Kidney tubule cell (primary cell): ENCODE measurements at regions not wholly inside any gene's neighbourhood (a gene's known extent, or its start where the extent isn't known, plus 50 kb on each side); places are given as distances from the start of the nearest gene placed in this dataset.
A peak's percentile ranks its signal among the peaks of the same experiment; 100 is the strongest.

Experiments
- DNase-seq: peaks from one replicate; pipeline ENCODE4 v3.0.0-alpha.2; 2018; ENCODE audit warnings: low spot score

GRCh38 chr6:41404182-41404845 lies 68.9 kb downstream of the NCR2 start:
- DNase-seq = no peak

- no peak for DNase-seq
Measured at GRCh38 chr6:41405941-41406727, 70.7 kb downstream of the NCR2 start.

DNA sequence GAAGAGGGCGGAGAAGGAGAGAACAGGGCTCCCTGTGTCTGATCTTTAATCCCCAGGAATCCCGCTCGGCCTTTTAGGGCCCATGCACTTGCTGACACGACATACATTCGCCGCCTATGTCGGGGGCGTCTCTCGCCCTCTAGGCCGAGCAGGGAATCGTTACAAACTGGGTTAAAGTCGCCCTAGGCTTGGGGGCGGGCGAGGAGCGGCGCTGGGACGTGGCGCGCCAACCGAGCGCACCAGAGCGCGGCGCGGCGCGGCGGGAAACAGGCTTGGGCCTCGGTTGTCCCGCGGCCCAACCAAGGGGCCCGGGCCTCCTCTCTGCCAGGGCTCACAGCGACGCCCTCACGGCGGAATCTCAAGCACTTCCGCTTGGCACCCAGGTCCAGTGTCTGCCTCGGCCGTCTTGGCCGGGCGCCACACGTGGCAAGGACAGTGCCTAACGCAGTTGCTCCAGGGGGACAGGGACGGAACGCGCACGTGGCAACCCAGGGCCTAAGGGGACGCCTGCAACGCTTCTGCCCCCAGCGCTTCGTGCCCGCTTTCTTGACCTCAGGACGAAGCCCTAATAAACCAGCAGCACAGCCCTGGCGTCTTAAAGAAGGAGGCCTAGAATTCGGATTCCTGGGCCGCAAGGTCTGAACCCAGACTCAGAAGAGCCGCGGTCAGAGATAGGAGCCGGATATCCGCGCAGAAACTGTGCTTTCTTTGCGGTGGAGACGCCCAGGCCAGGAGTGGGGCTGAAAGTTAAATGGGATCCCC lies 71.5 kb downstream of the NCR2 start:
- no peak for DNase-seq

- no peak for DNase-seq
Measured at GRCh38 chr6:41408576-41408975, 73.2 kb downstream of the NCR2 start.

GRCh38 chr6:41408982-41409381 lies 73.6 kb downstream of the NCR2 start:
- no peak for DNase-seq

DNA sequence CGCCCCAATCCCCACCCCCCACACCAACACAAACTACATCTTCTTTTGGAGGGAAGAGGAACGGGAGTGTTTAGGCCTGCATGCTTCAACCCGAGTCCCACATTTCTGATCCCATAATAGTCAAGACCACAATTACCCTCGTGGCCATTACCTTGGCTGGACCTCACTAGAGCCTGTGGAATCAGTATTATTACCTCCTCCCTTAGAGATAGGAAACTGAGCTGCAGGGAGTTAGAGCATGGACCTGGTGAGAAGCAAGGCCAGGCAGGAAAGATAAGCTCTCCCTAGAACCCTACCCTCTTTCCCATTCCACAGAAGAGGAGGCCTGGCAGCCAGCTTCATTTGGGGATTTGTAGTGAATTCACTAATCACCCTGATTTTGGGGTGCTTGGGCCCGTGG lies 74.1 kb downstream of the NCR2 start:
- no peak for DNase-seq

GRCh38 chr6:41411961-41412360 lies 76.6 kb downstream of the NCR2 start:
- peak; percentile 36 for DNase-seq

DNA sequence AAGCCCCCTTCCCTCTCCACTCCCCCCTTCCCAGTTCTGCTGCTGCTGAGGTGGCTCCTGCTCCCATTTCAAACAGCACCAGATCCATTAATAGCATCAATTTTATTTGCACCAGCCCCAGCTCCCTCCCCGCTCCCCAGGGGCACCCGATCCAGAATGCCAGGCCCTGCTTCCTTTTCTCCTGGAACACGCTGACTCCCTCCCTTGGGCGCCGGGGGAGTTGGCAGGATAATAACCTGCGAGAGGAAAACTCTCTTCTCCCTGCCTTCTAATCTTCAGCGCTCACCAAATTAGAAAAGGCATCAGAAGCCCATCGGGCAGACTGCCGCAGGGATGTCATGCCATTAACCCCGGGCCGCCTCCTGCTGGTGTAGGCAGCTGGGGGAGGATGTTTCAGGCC lies 77.8 kb downstream of the NCR2 start:
- DNase-seq = no peak

- no peak for DNase-seq
Measured at GRCh38 chr6:41416501-41416837, 81.1 kb downstream of the NCR2 start.

- no peak for DNase-seq
Measured at GRCh38 chr6:41418741-41419140, 83.3 kb downstream of the NCR2 start.

- DNase-seq = no peak
Measured at GRCh38 chr6:41419385-41419784, 84.0 kb downstream of the NCR2 start.

DNA sequence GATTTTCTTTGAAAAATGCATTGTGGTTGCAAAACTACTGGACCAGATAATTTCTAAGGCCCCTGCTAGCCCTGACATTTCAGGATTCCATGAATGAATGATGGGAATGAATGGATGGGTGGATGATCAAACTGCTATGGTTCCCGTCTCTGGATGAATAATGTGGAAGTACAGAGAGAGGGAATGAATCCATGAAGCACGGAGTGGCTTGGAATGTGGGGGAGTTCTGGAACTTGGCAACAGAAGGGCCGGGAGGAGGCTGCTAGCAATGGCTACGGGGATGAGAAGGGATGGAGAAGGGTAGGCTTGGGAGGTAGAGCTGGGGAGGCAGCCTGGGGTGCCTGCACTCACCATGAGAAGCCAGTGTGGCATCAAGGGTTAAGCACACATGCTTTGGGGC lies 84.8 kb downstream of the NCR2 start:
- DNase-seq = no peak

DNA sequence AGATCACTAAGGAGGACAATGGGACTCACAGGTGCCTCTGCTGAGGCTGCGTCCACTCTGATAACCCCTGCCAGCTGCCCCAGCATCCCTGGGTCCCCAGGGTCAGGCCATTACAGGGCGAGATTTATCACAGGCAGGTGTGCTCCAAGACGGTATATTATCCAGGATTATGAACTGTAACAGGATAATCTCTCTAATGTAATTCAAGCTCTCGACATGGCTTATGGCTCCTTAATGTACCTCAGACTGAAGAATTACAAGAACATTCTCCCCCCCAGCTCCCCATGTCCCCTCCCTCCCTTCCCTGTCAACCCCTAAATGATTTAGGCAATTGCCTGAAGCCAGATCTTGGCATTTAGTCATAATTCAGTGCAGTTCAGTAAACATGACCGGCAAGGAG lies 86.8 kb downstream of the NCR2 start:
- no peak for DNase-seq

DNA sequence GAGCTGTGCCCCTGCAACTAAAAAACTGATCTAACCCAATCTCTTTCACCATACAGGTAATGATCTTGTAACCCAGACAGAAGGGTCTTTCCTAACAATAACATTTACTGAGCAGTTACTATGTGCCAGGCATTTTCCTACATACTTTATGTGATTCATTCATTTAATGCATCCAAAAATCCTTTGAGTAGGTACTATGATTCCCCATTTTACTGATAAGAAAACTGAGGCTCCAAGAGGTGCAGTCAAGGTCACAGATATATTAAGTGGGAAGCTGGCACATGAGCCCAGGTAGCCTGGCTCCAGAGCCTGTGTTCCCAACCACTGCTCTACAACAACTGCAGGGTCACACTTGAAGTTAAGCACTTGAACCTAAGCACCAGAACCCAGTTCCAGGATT lies 87.6 kb downstream of the NCR2 start:
- no peak for DNase-seq

DNA sequence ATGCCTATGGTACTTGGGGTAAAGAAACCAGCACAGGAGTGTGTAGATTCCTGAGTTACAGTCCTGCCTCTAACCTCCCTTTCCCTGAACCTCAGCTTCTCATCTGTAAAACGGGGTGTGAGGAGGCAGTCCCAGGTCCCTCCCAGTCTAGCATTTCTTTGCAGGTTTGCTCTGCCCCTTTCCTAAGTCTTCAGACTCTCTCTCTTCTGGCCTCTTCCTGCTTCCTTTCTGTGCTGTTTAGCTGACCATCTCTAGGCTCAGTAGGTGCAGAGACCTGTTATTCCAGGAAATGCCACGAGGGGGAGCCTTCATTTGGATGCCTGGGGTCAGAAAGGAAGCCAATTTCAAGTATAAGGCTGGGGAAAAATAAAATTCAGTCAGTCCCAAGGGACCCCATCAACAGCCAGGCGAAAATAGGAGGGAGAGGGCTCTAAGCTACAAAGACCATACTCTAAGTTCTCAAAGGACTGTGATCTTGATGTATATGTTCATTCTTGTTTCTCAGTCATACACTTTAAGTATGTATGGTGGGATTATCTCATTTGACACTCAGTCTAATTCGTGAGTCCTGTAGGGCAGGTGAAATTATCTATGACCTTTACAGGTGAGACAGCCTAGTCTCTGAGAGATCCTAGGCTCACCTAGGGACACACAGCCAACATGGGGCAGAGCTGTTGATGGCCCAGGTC lies 89.1 kb downstream of the NCR2 start:
- DNase-seq = peak; percentile 79

DNA sequence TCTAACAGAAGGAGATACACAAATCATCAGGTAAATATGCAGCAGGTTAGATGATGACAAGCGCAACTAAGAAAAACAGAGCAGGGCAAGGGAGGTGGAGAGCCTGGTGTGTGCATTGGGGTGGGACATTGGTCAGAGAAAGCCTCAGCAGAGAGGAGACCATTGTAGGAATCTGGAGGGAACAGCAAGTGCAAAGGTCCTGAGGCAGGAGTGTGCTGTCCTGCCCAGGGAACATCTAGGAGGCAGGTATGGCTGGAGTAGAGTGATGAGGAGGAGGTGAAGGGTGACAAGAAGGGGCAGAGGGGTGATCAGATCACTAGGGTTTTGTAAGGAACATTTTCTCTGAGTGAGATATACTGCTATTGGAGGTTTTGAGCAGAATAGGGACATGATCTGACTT lies 90.1 kb downstream of the NCR2 start:
- DNase-seq = no peak

- no peak for DNase-seq
Measured at GRCh38 chr6:41426438-41426851, 91.0 kb downstream of the NCR2 start.

GRCh38 chr6:41426888-41427641 lies 91.7 kb downstream of the NCR2 start:
- no peak for DNase-seq

- peak; percentile 53 for DNase-seq
Measured at GRCh38 chr6:41427642-41428335, 92.4 kb downstream of the NCR2 start.

DNA sequence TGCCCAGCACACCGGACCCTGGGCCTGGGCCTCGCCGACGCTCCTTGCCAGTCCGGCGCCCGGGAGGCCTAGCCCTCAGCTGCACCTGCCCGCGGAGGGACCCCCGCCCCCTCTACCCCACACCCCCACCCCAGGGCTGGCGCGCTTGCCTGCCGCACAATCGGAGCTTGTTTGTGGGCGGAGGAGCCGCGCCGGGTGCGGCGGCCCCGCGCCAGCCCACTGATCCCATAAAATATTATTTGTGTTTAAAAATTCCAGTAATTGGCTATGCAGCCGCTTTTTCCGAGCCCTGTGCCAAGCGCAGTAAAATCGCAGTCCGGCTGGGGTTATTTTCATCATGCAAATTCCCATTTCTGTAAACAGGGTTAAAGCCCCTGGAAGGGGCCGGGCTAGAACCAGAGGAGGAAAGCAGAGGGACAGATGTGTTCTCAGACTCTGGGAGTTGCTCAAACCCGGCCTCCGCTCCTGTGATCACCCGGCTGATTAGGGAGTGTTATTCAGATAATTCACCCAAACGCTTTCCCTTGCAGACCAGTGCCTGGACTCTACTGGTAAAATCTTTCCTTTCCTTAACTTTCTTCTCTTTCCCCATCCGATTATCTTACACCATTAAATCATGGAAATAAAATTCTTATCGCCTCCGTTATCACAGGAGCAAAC lies 93.1 kb downstream of the NCR2 start:
- DNase-seq = no peak

GRCh38 chr6:41428996-41429421 lies 93.6 kb downstream of the NCR2 start:
- peak; percentile 54 for DNase-seq
